ES-I3 (cell line): ENCODE measurements at regions not wholly inside any gene's neighbourhood (a gene's known extent, or its start where the extent isn't known, plus 50 kb on each side); places are given as distances from the start of the nearest gene placed in this dataset.
A peak's percentile ranks its signal among the peaks of the same experiment; 100 is the strongest.
"Not testable (repeated sequence)": the region's sequence is repeated elsewhere in the genome, so short reads cannot be mapped to it uniquely, and the experiment has no call there.

Source experiments
- H3K36me3 ChIP-seq: 2 replicates; pipeline ENCODE4 v1.6.1; 2013; ENCODE audit warnings: mild to moderate bottlenecking, low read length, control low read depth, moderate library complexity; ENCODE audit not compliant: insufficient read depth
- H3K4me1 ChIP-seq: 2 replicates; pipeline ENCODE4 v1.6.1; 2013; ENCODE audit warnings: mild to moderate bottlenecking, control low read depth, low read length; ENCODE audit not compliant: insufficient read depth
- H3K9ac ChIP-seq: 2 replicates; pipeline ENCODE4 v1.6.1; 2013; ENCODE audit warnings: low read depth, mild to moderate bottlenecking, low read length, moderate library complexity
- H3K9me3 ChIP-seq: 2 replicates; pipeline ENCODE4 v1.6.1; 2013; ENCODE audit warnings: mild to moderate bottlenecking, low read length, moderate library complexity; ENCODE audit not compliant: control insufficient read depth, insufficient read depth

DNA sequence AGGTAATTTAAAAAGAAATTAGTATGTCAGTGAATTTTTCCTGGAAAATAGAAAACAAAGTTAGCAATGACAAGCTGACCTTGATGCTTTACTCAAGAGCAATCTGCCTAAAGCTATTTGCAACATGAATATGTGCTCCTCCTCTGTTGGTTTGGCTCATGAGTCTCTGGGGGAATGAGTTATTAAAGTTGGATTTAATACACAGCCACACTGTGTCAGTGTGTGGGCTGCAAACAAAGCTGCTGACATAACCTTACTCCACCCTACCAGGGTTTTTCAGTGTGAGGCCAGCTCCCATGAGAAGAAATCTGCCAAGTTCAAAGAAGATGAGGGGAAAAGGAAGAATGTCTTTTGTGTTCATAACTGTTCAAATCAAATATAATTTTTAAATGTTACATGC is 280.5 kb downstream of the TLL1 start:
- no peaks in the 10 kb centered on the region; the same call in 1 of the 2 replicates for H3K4me1 ChIP-seq
- H3K36me3 ChIP-seq = no peaks in the 10 kb centered on the region
- no peak overlapping the region for H3K9ac ChIP-seq
- H3K9me3 ChIP-seq = no peaks in the 10 kb centered on the region

DNA sequence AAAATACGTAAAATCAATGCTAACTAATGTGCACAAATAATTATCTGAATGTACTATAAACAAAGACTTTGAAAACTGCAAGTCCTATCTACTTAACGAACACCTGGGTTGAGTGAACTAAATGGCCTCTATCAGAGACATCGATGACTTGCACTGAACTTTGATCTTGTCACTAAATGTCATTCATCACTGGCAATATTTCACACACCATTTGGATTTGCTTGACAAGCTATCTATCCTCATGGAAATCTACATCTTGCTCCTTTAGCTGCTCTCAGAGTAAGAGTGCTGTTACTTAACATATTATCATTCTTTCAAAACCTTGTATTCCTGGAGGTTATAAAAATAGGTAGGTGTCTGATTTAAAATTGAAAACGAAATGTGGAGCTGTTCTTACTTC is 289.3 kb downstream of the TLL1 start:
- Histone ChIP-seq H3K9ac (no peak overlapping the region), H3K9me3 (no peaks in the 10 kb centered on the region), H3K36me3 (no peaks in the 10 kb centered on the region), H3K4me1 (no peaks in the 10 kb centered on the region; the same call in 1 of the 2 replicates)

DNA sequence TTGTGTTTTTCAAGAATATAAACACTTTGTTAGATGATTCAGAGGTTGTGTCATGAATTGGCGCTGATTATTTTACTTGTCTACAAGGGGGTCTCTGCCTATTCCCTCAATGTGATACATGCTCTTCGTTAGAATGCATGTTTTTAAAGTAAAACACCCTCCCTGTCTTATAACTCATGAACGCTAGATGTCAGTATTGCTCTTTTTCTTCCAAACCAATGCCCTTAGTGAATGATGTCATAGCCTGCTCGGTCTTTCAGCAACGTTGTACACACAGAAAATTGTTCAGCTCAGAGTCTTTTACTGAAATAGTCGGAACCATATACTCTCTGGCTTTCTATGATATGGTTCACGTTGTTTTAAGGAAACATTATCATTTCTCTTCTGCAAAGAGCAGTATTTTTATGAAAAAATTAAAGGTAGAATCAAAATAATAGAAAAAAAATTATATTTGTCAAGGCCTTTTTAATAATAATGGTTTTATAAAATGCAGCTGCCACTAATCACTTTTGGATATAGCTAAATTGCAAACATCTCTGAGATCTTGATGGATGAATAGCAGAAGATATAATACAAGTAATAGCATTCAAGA is 292.9 kb downstream of the TLL1 start:
- Histone ChIP-seq H3K4me1 (no peaks in the 10 kb centered on the region), H3K9me3 (no peaks in the 10 kb centered on the region), H3K9ac (no peak overlapping the region), H3K36me3 (no peaks in the 10 kb centered on the region)

DNA sequence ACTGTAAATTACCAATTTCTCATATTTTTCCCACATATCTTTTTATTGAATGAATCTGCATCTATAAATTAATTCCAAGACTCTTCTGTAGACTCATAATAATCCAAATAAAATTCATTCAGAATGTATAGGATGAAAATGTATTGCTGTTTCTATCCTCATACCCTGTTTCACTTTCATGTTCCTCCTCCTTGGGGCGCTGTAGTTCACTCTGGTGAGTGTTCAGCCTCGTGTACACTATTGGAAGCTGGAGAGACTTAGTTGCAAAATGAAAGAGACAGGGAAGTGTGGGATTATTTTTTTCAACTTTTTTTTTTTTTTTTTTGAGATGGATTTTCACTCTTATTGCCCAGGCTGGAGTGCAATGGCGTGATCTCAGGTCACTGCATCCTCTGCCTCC is 296.1 kb downstream of the TLL1 start:
- Histone ChIP-seq H3K4me1 (no peaks in the 10 kb centered on the region), H3K9ac (no peak overlapping the region), H3K36me3 (no peaks in the 10 kb centered on the region), H3K9me3 (no peaks in the 10 kb centered on the region; the same call in 1 of the 2 replicates)

DNA sequence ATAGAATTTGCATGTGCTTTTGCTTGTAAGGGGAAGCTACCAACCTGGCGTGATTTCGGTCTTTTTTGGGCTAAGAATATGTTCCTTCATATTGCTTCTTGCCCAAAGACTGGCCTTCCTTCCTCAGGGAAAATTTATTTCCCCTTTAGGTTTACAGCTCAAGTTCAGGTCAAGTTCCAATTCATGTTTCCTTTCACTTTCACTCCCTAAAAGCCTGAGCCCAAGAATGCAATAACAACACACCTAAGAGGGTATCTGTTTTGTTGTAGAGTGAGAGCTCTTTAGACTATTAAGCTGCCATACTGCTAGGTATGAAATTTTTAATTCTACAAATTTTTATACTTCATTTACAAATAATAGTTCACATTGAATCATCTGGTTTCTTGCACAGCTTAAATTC is 299.6 kb downstream of the TLL1 start:
- H3K9ac ChIP-seq = no peak overlapping the region
- H3K9me3 ChIP-seq = no peaks in the 10 kb centered on the region; the same call in 1 of the 2 replicates
- no peaks in the 10 kb centered on the region for H3K36me3 ChIP-seq
- no peaks in the 10 kb centered on the region; the same call in 1 of the 2 replicates for H3K4me1 ChIP-seq

DNA sequence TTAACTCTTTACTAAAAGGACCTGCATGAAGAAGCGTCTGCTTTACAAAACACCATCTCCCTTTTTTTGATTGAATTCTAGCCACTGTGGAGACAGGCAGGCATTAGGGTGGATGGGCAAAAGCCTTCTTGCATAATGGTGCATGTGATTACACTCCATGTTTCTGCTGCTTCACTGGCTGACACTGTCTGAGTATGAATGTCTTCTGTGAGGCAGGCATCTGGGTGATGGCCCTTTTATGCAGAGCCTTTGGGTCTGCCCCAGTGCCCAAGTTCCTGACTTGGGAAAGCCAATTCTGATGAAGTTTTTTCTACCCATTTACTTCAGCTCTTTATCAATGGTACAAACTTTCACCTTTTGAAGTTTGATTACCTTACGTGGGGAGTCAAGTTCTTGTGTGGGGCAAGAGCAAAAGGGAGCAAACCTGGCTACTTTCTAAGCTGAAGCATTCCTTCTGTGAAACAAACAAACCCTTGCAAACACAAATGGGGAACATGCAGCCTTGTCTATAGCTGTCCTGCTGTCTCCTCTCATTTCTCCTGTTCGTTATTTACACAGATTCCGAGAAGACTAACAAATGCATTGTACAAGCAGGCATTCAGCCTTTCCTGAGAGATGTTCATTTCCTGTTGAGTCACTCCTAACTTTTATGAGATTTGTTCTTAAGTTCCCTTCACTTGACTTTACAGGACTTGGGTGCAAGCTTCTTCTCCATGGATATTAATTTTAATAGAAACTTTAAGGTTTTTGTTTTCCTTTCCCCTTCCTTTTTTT is 301.9 kb downstream of the TLL1 start:
- Histone ChIP-seq H3K36me3 (no peaks in the 10 kb centered on the region), H3K9me3 (no peaks in the 10 kb centered on the region; the same call in 1 of the 2 replicates), H3K4me1 (no peaks in the 10 kb centered on the region; the same call in 1 of the 2 replicates), H3K9ac (no peak overlapping the region)

DNA sequence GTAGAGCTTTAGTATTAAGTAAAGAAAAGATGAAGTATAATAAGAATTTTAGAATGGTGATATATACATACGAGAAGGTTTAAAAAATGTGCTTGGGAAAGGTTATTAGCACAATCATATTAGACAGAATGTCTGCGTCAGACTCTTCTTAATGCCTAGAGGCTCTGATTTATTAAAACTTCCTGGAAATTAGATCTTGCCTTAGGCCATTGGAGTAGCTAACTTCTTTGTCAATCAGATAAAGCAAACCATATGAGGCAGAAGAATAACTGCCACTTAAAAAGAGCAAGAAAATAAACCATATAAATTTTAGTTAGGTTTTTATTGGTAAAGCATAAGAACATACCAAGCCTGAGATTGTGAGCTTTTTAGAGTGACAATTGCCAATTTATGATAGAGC is 309.1 kb downstream of the TLL1 start:
- no peaks in the 10 kb centered on the region for H3K36me3 ChIP-seq
- H3K9ac ChIP-seq = no peak overlapping the region
- no peaks in the 10 kb centered on the region for H3K9me3 ChIP-seq

DNA sequence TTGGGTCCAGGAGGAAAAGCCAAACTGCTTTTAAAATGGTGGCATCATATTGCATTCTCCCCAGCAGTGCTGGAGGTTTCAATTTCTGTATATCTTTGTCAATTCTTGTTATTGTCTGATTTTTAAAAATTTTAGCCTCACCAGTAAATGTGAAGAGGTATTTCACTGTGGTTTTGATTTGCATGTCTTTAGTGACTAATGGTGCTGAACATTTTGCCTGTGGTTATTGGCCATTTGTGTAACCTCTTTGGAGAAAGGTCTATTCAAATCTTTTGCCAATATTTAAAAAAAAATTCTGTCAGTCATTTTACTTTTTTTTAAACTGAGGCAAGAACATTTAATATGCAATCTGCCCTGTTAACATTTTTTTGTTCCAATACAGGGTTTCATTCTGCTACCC is 322.1 kb downstream of the TLL1 start:
- Histone ChIP-seq H3K9me3 (no peaks in the 10 kb centered on the region), H3K4me1 (no peaks in the 10 kb centered on the region), H3K36me3 (no peaks in the 10 kb centered on the region), H3K9ac (no peak overlapping the region)

More for the DNA sequence above, 309.1 kb downstream of the TLL1 start:
- no peaks in the 10 kb centered on the region for H3K4me1 ChIP-seq

DNA sequence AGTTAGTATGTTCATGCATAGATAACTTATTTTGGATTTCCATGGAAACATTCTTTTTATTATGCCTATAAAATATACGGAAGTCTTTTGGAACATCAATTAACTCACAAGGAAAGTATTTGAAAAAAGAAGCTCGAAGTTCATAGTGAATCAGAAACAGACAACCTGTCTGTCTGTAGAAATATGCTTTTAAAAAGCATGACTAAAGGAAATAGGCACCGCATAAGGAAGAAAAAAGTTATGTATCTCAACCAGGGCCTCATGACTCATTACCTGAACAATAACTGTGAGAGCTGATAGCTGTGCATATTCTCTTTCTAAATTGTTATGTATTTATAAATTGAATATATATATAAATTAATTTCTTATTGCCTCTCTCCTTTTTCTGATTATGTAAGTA is 324.1 kb downstream of the TLL1 start:
- H3K9ac ChIP-seq = no peak overlapping the region
- H3K4me1 ChIP-seq = no peaks in the 10 kb centered on the region

DNA sequence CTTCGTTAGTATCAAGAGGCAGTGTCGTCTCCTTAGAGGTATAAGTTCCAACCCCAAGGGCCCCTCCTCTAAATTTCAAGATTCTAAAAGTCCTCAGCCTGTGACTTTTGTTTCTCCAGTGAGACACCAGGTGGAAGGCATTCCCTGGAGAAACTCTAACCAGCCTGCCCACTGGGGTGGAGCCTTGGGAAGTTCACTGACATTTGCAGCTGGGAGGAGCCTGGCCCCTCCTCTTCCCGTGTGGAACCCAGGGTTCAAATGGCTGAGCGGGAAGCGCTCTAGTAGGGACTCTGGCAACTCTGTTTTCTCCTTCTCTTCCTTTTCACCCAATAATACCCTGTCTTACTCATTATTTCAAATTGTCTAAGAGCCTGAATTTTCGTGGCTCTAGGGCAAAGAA is 325.0 kb downstream of the TLL1 start:
- peak overlapping the region; percentile 80; the same call in 1 of the 2 replicates for H3K9ac ChIP-seq
- no peaks in the 10 kb centered on the region for H3K4me1 ChIP-seq
- H3K9me3 ChIP-seq = no peaks in the 10 kb centered on the region
- H3K36me3 ChIP-seq = 0 out of 2 replicates have a peak, but pooled peaks cover 4% of the 10 kb centered on the region

More for the DNA sequence above, 324.1 kb downstream of the TLL1 start:
- H3K36me3 ChIP-seq = no peaks in the 10 kb centered on the region
- no peaks in the 10 kb centered on the region for H3K9me3 ChIP-seq

DNA sequence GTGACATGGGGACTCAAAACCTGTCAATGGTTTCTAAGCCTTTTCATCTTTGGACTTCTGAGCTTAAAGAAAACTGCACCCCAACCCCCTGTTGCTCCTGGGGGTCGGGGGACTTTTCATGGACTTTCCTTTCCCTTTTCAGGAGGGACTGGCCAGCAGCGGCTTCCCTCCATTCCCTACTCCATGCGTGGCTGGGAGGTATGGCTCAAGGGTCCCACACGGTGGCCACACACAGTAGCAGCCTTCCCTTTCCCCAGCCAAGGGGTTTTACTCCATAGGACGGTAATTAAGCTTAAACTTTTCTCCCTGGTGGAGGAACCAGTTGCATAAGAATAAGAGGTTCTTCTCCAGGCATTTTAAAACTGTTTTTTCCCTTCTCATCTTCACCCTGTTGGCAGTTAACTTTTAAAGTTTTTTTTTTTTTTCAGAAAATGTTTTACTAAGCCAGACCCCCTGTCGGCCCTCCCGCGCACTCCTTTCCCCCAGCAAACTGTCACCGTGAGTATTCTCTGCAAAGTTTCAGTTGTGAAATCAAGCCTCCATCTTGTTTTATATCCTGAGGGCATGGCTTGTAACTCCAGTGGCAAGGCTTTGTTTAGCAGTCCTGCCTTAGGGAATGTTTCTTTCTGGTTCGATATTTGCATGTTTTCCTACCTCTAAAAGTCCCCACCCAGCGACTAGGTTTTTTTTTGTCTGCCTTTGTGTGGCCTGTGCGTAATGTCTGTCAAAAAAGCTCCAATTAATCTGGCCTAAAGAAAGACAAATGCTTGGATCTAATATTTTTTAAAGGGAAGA is 325.7 kb downstream of the TLL1 start:
- H3K9ac ChIP-seq = peak overlapping the region; percentile 80
- 0 out of 2 replicates have a peak, but pooled peaks cover 4% of the 10 kb centered on the region for H3K36me3 ChIP-seq
- H3K9me3 ChIP-seq = no peaks in the 10 kb centered on the region
- no peaks in the 10 kb centered on the region for H3K4me1 ChIP-seq

DNA sequence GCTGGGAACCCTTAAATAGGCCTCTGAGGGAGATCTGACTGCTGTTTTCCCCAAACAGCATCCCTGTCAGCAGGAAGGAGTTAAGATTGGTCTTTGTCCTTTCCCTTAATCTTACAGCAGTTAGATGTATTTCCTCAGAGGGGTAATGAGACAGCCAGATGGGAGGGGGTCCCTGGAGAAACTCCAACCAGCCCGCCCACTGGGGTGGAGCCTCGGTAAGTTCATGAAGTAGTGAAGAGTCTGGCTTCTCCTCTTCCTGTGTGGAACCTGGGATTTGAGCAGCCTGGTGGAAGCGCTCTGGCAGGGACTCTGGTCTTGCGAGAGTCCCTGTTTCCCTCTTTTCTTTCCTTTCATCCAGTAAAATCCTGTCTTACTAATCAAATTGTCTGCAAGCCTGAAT is 330.0 kb downstream of the TLL1 start:
- no peaks in the 10 kb centered on the region for H3K4me1 ChIP-seq
- H3K36me3 ChIP-seq = 0 out of 2 replicates have a peak, but pooled peaks cover 4% of the 10 kb centered on the region

DNA sequence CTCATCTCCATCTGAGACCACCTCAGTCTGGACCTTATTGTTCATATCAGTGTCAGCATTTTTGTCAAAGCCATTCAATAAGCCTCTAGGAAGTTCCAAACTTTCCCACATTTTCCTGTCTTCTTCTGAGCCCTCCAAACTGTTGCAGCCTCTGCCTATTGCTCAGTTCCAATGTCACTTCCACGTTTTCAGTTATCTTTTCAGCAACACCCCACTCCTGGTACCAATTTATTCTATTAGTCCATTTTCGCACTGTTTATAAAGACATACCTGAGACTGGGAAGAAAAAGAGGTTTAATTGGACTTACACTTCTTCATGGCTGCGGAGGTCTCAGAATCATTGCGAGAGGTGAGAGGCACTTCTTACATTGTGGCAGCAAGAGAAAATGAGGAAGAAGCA is 339.3 kb downstream of the TLL1 start:
- not testable (repeated sequence) for H3K4me1 ChIP-seq, H3K9ac ChIP-seq, H3K36me3 ChIP-seq
- H3K9me3 ChIP-seq = peaks cover 30% of the 10 kb centered on the region

More for the DNA sequence above, 330.0 kb downstream of the TLL1 start:
- no peaks in the 10 kb centered on the region for H3K9me3 ChIP-seq
- H3K9ac ChIP-seq = no peak overlapping the region

DNA sequence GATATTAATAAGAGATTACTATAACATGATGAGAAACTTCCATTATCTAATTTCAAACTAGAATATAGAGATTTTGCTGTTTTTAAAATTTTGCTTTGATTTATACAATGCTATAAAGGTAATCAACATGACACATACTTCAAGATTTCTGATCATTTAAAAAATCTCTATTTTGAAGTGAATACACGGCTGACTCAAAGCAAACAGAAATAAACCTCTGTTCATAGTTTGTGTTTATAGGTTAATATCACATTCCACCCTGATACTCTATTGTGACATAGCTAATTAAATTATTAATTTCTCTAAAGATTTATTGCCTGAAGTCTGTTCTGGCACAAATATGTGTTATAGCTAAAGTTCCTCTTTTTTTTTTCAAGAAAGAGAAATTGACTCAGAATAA is 349.2 kb downstream of the TLL1 start:
- Histone ChIP-seq H3K4me1 (no peaks in the 10 kb centered on the region), H3K9me3 (no peaks in the 10 kb centered on the region; the same call in 1 of the 2 replicates), H3K36me3 (no peaks in the 10 kb centered on the region), H3K9ac (no peak overlapping the region)
